ENCODE measurements at regions not wholly inside any gene's neighbourhood (a gene's known extent, or its start where the extent isn't known, plus 50 kb on each side); places are given as distances from the start of the nearest gene placed in this dataset.
"Not testable (repeated sequence)": the region's sequence is repeated elsewhere in the genome, so short reads cannot be mapped to it uniquely, and the experiment has no call there.

GRCh38 chr11:57942808-57943207 is 80.9 kb upstream of the OR9Q1 start:
- Mint-ChIP-seq H3K4me3 (no peak overlapping the region), H3K36me3 (ENCODE audit: low read depth) (no peaks in the 10 kb centered on the region), H3K9me3 (peaks cover 15% of the 10 kb centered on the region), H3K27ac (no peak overlapping the region), H3K4me1 (no peaks in the 10 kb centered on the region), H3K27me3 (ENCODE audit: low read depth, poor library complexity) (peaks cover 6% of the 10 kb centered on the region)
- TF ChIP-seq, protein P1, sequence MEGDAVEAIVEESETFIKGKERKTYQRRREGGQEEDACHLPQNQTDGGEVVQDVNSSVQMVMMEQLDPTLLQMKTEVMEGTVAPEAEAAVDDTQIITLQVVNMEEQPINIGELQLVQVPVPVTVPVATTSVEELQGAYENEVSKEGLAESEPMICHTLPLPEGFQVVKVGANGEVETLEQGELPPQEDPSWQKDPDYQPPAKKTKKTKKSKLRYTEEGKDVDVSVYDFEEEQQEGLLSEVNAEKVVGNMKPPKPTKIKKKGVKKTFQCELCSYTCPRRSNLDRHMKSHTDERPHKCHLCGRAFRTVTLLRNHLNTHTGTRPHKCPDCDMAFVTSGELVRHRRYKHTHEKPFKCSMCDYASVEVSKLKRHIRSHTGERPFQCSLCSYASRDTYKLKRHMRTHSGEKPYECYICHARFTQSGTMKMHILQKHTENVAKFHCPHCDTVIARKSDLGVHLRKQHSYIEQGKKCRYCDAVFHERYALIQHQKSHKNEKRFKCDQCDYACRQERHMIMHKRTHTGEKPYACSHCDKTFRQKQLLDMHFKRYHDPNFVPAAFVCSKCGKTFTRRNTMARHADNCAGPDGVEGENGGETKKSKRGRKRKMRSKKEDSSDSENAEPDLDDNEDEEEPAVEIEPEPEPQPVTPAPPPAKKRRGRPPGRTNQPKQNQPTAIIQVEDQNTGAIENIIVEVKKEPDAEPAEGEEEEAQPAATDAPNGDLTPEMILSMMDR (IDR thresholded peaks at IDR 0.05): no peak
- DNase-seq: no peak

- not testable (repeated sequence) for H3K4me3 Mint-ChIP-seq; H3K36me3 Mint-ChIP-seq (ENCODE audit: low read depth)
Measured at GRCh38 chr11:57943766-57944165, 79.9 kb upstream of the OR9Q1 start.

DNA sequence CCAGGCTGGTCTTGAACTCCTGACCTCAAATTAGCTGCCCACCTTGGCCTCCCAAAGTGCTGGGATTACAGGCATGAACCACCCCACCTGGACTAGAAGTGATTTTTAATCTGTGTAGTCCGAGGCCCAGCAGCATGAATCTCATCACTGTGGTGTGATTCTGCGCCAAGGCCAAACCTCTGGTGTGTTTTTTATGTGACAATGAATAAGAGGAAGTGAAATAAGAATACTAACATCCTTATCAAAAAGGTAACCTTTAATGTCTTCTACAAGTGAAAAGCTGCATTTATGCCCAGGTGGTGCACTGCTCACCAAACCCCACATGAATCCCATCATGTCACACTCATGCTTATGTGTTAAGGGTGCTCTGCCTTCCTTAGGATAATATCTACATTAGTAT is 77.1 kb upstream of the OR9Q1 start:
- DNase-seq: no peak
- TF ChIP-seq, protein P1 (IDR thresholded peaks at IDR 0.05): no peak
- Mint-ChIP-seq H3K9me3 (peaks cover 26% of the 10 kb centered on the region), H3K36me3 (ENCODE audit: low read depth) (no peaks in the 10 kb centered on the region), H3K4me3 (no peak overlapping the region), H3K27ac (no peak overlapping the region), H3K4me1 (no peaks in the 10 kb centered on the region), H3K27me3 (ENCODE audit: low read depth, poor library complexity) (peaks cover 4% of the 10 kb centered on the region)

More at GRCh38 chr11:57943766-57944165, 79.9 kb upstream of the OR9Q1 start:
- H3K27ac Mint-ChIP-seq; H3K4me1 Mint-ChIP-seq; DNase-seq; H3K27me3 Mint-ChIP-seq (ENCODE audit: low read depth, poor library complexity): not testable (repeated sequence)
- H3K9me3 Mint-ChIP-seq: peaks cover 22% of the 10 kb centered on the region

DNA sequence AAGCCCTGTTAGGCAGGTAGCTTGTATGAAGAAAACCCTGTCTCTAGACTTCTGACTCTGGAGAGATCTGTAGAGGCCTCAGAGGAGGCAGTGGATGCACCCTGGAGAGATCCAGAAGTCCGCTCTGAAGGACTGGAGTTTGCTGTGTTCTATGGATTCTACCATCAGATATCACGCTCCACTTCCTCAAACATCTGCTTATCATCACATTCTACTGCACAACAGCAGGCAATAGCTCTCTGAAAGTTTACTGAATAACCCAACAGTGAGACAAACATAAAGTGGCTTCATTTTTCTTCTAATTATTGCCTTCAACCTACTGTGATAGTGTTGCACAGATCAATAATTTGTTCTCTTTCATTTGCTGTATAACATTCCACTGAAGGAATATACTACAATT is 59.0 kb upstream of the OR9Q1 start:
- H3K9me3 Mint-ChIP-seq: no peaks in the 10 kb centered on the region
- DNase-seq: no peak
- no peaks in the 10 kb centered on the region for H3K4me1 Mint-ChIP-seq
- TF ChIP-seq, protein P1 (IDR thresholded peaks at IDR 0.05): no peak
- peaks cover 11% of the 10 kb centered on the region for H3K27me3 Mint-ChIP-seq (ENCODE audit: low read depth, poor library complexity)
- H3K36me3 Mint-ChIP-seq (ENCODE audit: low read depth): no peaks in the 10 kb centered on the region
- no peak overlapping the region for H3K4me3 Mint-ChIP-seq
- H3K27ac Mint-ChIP-seq: no peak overlapping the region

DNA sequence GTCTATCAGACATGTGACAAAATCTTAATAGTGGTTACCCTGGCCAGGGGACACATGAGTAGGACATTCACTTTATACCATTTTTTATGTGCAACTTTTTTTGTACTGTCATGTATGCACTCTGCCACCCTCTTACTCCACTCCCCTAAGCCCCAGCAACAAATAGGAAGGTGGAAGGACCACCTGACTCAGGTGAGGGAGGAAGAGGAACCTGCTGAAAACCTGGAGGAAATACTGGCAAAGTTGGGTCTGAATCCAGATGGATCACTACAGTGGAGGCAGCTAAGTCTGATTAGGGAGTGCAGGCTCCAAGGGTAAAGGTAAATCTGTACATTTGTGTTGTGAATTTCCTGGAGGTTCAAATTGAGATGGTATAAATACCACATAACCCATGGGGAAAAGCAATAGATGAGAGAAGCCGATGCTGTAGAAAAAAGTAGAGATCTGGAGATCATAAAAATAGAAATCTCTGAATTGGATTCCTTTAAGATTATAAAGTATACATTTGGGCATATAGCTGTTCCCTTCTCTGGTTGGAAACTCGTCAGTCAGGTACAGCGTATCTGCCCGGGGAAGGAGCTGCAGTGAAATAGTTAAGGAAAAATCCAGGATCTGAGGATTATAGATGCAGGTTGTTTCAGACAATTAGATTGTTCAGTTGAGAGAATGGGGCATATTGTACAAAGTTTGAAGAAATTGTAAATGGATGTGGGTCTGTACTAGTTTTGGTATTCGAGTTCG is 52.2 kb upstream of the OR9Q1 start:
- DNase-seq: no peak
- TF ChIP-seq, protein P1 (IDR thresholded peaks at IDR 0.05): no peak
- Mint-ChIP-seq H3K4me3 (no peak overlapping the region), H3K9me3 (no peaks in the 10 kb centered on the region), H3K36me3 (ENCODE audit: low read depth) (no peaks in the 10 kb centered on the region), H3K27ac (no peak overlapping the region), H3K4me1 (no peaks in the 10 kb centered on the region), H3K27me3 (ENCODE audit: low read depth, poor library complexity) (peaks cover 5% of the 10 kb centered on the region)

DNA sequence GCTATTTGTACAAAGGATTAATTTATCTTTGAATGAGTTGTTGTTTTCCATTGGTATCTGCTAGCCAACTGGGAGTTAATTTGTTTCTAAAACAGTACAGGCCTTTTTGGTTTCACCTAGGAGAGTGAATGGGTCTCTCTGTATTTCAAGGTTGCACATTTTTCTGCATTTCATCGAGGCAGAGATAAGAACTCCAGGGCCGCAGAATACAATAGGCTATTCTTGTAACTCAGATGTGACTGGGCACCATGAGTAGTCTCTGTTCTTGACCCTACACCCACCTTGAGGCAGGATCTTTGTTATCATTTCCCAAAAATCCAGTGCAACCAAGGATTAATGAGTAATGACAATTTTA is 51.7 kb upstream of the OR9Q1 start:
- Mint-ChIP-seq H3K36me3 (ENCODE audit: low read depth) (no peaks in the 10 kb centered on the region), H3K9me3 (no peaks in the 10 kb centered on the region), H3K4me3 (no peak overlapping the region), H3K27me3 (ENCODE audit: low read depth, poor library complexity) (peaks cover 5% of the 10 kb centered on the region), H3K4me1 (no peaks in the 10 kb centered on the region), H3K27ac (no peak overlapping the region)
- TF ChIP-seq, protein P1 (IDR thresholded peaks at IDR 0.05): no peak
- no peak for DNase-seq
